ENCODE measurements at regions not wholly inside any gene's neighbourhood (a gene's known extent, or its start where the extent isn't known, plus 50 kb on each side); places are given as distances from the start of the nearest gene placed in this dataset.

- ATAC-seq (no peak), DNase-seq (no peak)
- Histone ChIP-seq H3K27me3 (ENCODE audit: low read length) (no peaks in the 10 kb centered on the region), H3K4me3 (ENCODE audit: low read length) (no peak overlapping the region), H3K9me3 (ENCODE audit: low read length) (no peaks in the 10 kb centered on the region), H3K9ac (ENCODE audit: low read length) (no peak overlapping the region), H3K27ac (ENCODE audit: low read length) (no peak overlapping the region), H3K4me2 (ENCODE audit: low read length) (no peak overlapping the region), H3K4me1 (ENCODE audit: insufficient read depth, low read length) (no peaks in the 10 kb centered on the region), H3K36me3 (ENCODE audit: low read depth, low read length) (no peaks in the 10 kb centered on the region), H3K9me2 (replicated peaks; ENCODE audit: low read length) (no peaks in the 10 kb centered on the region), H2AFZ (ENCODE audit: low read length) (no peak overlapping the region), H3K79me2 (ENCODE audit: low read length) (no peaks in the 10 kb centered on the region), H4K20me1 (ENCODE audit: low read length) (no peaks in the 10 kb centered on the region), H3F3A (ENCODE audit: low read length, unreplicated experiment) (no peaks in the 10 kb centered on the region)
- ChIA-PET POLR2A (ENCODE audit: unreplicated experiment) (no interaction called here), CTCF (no interaction called here)
- TF ChIP-seq EZH2phosphoT487 (IDR thresholded peaks at IDR 0.05; ENCODE audit: borderline replicate concordance, low read length), result no peak
- no TSS peak for BruUV-seq (replicated peaks)
- intact Hi-C loops (cut with micrococcal nuclease), result no loop called here
These were observed 84.6 kb upstream of the PCDH17 start for GRCh38 chr13:57546942-57547341.

DNA sequence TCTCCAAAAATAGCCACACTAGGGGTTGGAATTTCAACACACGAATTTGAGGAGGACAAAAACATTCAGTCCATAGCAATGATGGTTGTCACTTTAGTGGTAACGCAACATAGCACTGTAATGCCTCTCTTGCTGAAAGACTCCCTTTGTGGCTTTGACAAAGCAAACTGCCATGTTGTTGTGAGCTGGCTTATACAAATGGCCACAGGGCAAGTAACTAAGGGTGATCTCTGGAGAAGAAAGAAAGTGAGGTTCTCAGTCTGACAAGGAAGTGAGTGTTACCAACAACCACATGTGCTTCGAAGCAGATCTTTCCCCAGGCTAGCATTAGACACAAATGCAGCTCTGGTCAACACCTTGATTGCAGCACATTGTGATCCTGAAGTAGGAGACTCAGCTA is 79.1 kb upstream of the PCDH17 start:
- H3F3A ChIP-seq (ENCODE audit: low read length, unreplicated experiment), result no peaks in the 10 kb centered on the region
- H3K9me3 ChIP-seq (ENCODE audit: low read length), result no peaks in the 10 kb centered on the region
- no peaks in the 10 kb centered on the region for H3K79me2 ChIP-seq (ENCODE audit: low read length)
- H3K27ac ChIP-seq (ENCODE audit: low read length), result no peak overlapping the region
- no peak for TF ChIP-seq EZH2 (IDR thresholded peaks at IDR 0.05; ENCODE audit: low read length, unreplicated experiment)
- no peak for TF ChIP-seq CTCF (conservative IDR thresholded peaks at IDR 0.05; ENCODE audit: low read depth, low read length)
- no peak overlapping the region for H2AFZ ChIP-seq (ENCODE audit: low read length)
- ChIA-PET CTCF (no interaction called here), POLR2A (ENCODE audit: unreplicated experiment) (no interaction called here)
- no peaks in the 10 kb centered on the region for H3K4me1 ChIP-seq (ENCODE audit: insufficient read depth, low read length)
- H3K9ac ChIP-seq (ENCODE audit: low read length), result no peak overlapping the region
- DNase-seq (no peak), ATAC-seq (no peak)
- no TSS peak for BruUV-seq (replicated peaks)
- no peaks in the 10 kb centered on the region for H3K9me2 ChIP-seq (replicated peaks; ENCODE audit: low read length)
- no peak overlapping the region for H3K4me3 ChIP-seq (ENCODE audit: low read length)
- no peaks in the 10 kb centered on the region for H3K36me3 ChIP-seq (ENCODE audit: low read depth, low read length)
- intact Hi-C loops (cut with micrococcal nuclease), result no loop called here
- no peaks in the 10 kb centered on the region for H4K20me1 ChIP-seq (ENCODE audit: low read length)
- no peaks in the 10 kb centered on the region for H3K27me3 ChIP-seq (ENCODE audit: low read length)
- H3K4me2 ChIP-seq (ENCODE audit: low read length), result no peak overlapping the region

- H3K4me1 ChIP-seq (ENCODE audit: insufficient read depth, low read length), result no peaks in the 10 kb centered on the region
- TF ChIP-seq EZH2phosphoT487 (IDR thresholded peaks at IDR 0.05; ENCODE audit: borderline replicate concordance, low read length) (no peak), CTCF (conservative IDR thresholded peaks at IDR 0.05; ENCODE audit: low read depth, low read length) (no peak), EZH2 (IDR thresholded peaks at IDR 0.05; ENCODE audit: low read length, unreplicated experiment) (no peak)
- no peak overlapping the region for H3K4me3 ChIP-seq (ENCODE audit: low read length)
- intact Hi-C loops (cut with micrococcal nuclease), result no loop called here
- DNase-seq, result no peak
- no peaks in the 10 kb centered on the region for H3K9me3 ChIP-seq (ENCODE audit: low read length)
- ChIA-PET POLR2A (ENCODE audit: unreplicated experiment) (no interaction called here), CTCF (no interaction called here)
- no peaks in the 10 kb centered on the region for H3K27me3 ChIP-seq (ENCODE audit: low read length)
- H3F3A ChIP-seq (ENCODE audit: low read length, unreplicated experiment), result no peaks in the 10 kb centered on the region
- H3K9ac ChIP-seq (ENCODE audit: low read length), result no peak overlapping the region
- no peak overlapping the region for H3K4me2 ChIP-seq (ENCODE audit: low read length)
- no peaks in the 10 kb centered on the region for H3K79me2 ChIP-seq (ENCODE audit: low read length)
- no TSS peak for BruUV-seq (replicated peaks)
- H3K27ac ChIP-seq (ENCODE audit: low read length), result no peak overlapping the region
- H3K9me2 ChIP-seq (replicated peaks; ENCODE audit: low read length), result no peaks in the 10 kb centered on the region
- H4K20me1 ChIP-seq (ENCODE audit: low read length), result no peaks in the 10 kb centered on the region
- no peak for ATAC-seq
- H3K36me3 ChIP-seq (ENCODE audit: low read depth, low read length), result no peaks in the 10 kb centered on the region
- no peak overlapping the region for H2AFZ ChIP-seq (ENCODE audit: low read length)
These were observed 77.6 kb upstream of the PCDH17 start for GRCh38 chr13:57553932-57554331.
